GM21737 (cell line): ENCODE measurements at regions not wholly inside any gene's neighbourhood (a gene's known extent, or its start where the extent isn't known, plus 50 kb on each side); places are given as distances from the start of the nearest gene placed in this dataset.
"Not testable (repeated sequence)": the region's sequence is repeated elsewhere in the genome, so short reads cannot be mapped to it uniquely, and the experiment has no call there.

Experiments used
- ATAC-seq: cut with Tn5 transposase; IDR thresholded peaks from one replicate; pipeline ENCODE4 v1.9.1; 2021; ENCODE audit warnings: mild to moderate bottlenecking, moderate library complexity; ENCODE audit not compliant: unreplicated experiment

GRCh38 chr6:99668036-99668705, 61.5 kb downstream of the PRDM13 start:
- no peak for ATAC-seq

- no peak for ATAC-seq
Measured at GRCh38 chr6:99689916-99690685, 83.5 kb downstream of the PRDM13 start.

GRCh38 chr6:99702287-99702686, 95.7 kb downstream of the PRDM13 start:
- ATAC-seq: not testable (repeated sequence)

- ATAC-seq: no peak
Measured at GRCh38 chr6:99709062-99709461, 102.4 kb downstream of the PRDM13 start.

GRCh38 chr6:99711302-99711701, 104.7 kb downstream of the PRDM13 start:
- ATAC-seq: no peak

- no peak for ATAC-seq
Measured at GRCh38 chr6:99711925-99712324, 105.3 kb downstream of the PRDM13 start.

- no peak for ATAC-seq
Measured at GRCh38 chr6:99712519-99712918, 105.9 kb downstream of the PRDM13 start.

- ATAC-seq: not testable (repeated sequence)
Measured at GRCh38 chr6:99722043-99722442, 115.4 kb downstream of the PRDM13 start.

- not testable (repeated sequence) for ATAC-seq
Measured at GRCh38 chr6:99730237-99730636, 123.6 kb downstream of the PRDM13 start.

- ATAC-seq: no peak
Measured at GRCh38 chr6:99736302-99736701, 129.7 kb downstream of the PRDM13 start.

- ATAC-seq: no peak
Measured at GRCh38 chr6:99739526-99739925, 132.9 kb downstream of the PRDM13 start.

GRCh38 chr6:99741092-99741491, 134.5 kb downstream of the PRDM13 start:
- no peak for ATAC-seq

GRCh38 chr6:99743647-99744046, 137.0 kb downstream of the PRDM13 start:
- ATAC-seq: no peak

- ATAC-seq: no peak
Measured at GRCh38 chr6:99745651-99746050, 139.0 kb downstream of the PRDM13 start.

- peak; percentile 83 for ATAC-seq
Measured at GRCh38 chr6:99746261-99746895, 139.7 kb downstream of the PRDM13 start.

- ATAC-seq: no peak
Measured at GRCh38 chr6:99761711-99762110, 155.1 kb downstream of the PRDM13 start.

- no peak for ATAC-seq
Measured at GRCh38 chr6:99768166-99768565, 161.5 kb downstream of the PRDM13 start.

- no peak for ATAC-seq
Measured at GRCh38 chr6:99779631-99780555, 173.3 kb downstream of the PRDM13 start.

- ATAC-seq: no peak
Measured at GRCh38 chr6:99780556-99780885, 173.9 kb downstream of the PRDM13 start.

- peak; percentile 70 for ATAC-seq
Measured at GRCh38 chr6:99789767-99790166, 183.1 kb downstream of the PRDM13 start.

- ATAC-seq: no peak
Measured at GRCh38 chr6:99790679-99791078, 184.0 kb downstream of the PRDM13 start.
